ENCODE measurements at regions not wholly inside any gene's neighbourhood (a gene's known extent, or its start where the extent isn't known, plus 50 kb on each side); places are given as distances from the start of the nearest gene placed in this dataset.
A peak's percentile ranks its signal among the peaks of the same experiment; 100 is the strongest.

DNA sequence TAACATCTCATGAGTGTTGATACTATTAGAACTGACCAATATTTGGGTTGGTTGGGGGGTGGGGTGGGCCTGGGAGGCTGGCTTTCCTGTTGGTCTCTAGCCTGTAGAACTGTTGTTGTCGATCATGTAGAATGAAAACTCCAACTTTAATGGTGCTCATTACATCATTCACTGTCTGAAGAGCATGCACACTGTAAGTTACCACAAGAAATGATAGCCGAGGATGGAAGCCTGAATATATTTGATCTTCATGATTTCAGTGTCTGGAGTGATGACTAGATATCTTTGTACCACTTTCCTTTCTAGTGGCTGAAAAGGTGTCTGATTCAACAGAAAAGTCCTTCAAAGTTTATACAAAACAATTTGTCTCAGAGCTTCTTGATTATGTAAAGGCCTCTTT, 123.6 kb downstream of the XCL2 start:
- TF ChIP-seq POLR2A (IDR thresholded peaks at IDR 0.05) (no peak), CTCF (IDR thresholded peaks at IDR 0.05 in 4 of 5, conservative IDR thresholded peaks at IDR 0.05 in 1 of 5) (no peak)
- ATAC-seq (no peak), DNase-seq (no peak)
- Histone ChIP-seq H3K9me3 (no peaks in the 10 kb centered on the region), H3K4me1 (peaks cover 4% of the 10 kb centered on the region in 2 donors), H3K4me3 (no peak overlapping the region), H3K27ac (no peak overlapping the region), H3K27me3 (no peaks in the 10 kb centered on the region), H3K36me3 (no peaks in the 10 kb centered on the region)
- in situ Hi-C loops (cut with MboI; ENCODE audit: low sequenced_read_pairs in 4 of 4): no loop called here
- intact Hi-C loops (cut with DNase I; ENCODE audit: low total_unique reads): no loop called here

- no peaks in the 10 kb centered on the region for H3K9me3 ChIP-seq
- H3K36me3 ChIP-seq: no peaks in the 10 kb centered on the region
- TF ChIP-seq POLR2A (IDR thresholded peaks at IDR 0.05) (no peak), CTCF (IDR thresholded peaks at IDR 0.05 in 4 of 5, conservative IDR thresholded peaks at IDR 0.05 in 1 of 5) (no peak)
- H3K27ac ChIP-seq: no peak overlapping the region
- no peaks in the 10 kb centered on the region for H3K27me3 ChIP-seq
- in situ Hi-C loops (cut with MboI; ENCODE audit: low sequenced_read_pairs in 4 of 4) (no loop called here), intact Hi-C loops (cut with DNase I; ENCODE audit: low total_unique reads) (no loop called here)
- ATAC-seq: no peak
- H3K4me3 ChIP-seq: no peak overlapping the region
- H3K4me1 ChIP-seq: peaks cover 4 to 5% of the 10 kb centered on the region in 2 donors
- no peak for DNase-seq
Observed at GRCh38 chr1:168419736-168420135, 124.1 kb downstream of the XCL2 start.

DNA sequence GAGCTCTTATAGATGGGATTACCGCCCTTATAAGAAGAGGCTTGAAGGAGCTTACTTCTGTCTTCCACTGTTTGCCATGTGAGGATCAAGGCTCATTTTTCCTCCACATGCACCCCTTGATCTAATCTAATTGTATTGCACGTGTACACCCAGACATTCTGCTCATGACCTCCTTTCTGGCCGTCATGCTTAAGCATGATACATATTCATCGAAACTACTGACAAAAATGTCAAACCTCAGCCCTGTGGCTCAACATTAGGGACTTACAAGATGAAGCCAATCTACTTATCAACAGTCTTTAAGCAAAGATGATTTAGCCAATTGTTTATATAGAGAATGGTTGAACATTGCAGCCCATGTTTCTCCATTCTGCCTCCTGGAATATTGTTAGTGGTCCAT, 127.6 kb downstream of the XCL2 start:
- Histone ChIP-seq H3K27me3 (no peaks in the 10 kb centered on the region), H3K4me1 (peaks cover 4 to 5% of the 10 kb centered on the region in 2 donors), H3K27ac (no peak overlapping the region), H3K9me3 (no peaks in the 10 kb centered on the region), H3K36me3 (no peaks in the 10 kb centered on the region), H3K4me3 (no peak overlapping the region)
- intact Hi-C loops (cut with DNase I; ENCODE audit: low total_unique reads) (no loop called here), in situ Hi-C loops (cut with MboI; ENCODE audit: low sequenced_read_pairs in 4 of 4) (no loop called here)
- no peak for DNase-seq
- no peak for TF ChIP-seq CTCF (IDR thresholded peaks at IDR 0.05 in 4 of 5, conservative IDR thresholded peaks at IDR 0.05 in 1 of 5)
- TF ChIP-seq POLR2A (IDR thresholded peaks at IDR 0.05): no peak
- no peak for ATAC-seq

DNA sequence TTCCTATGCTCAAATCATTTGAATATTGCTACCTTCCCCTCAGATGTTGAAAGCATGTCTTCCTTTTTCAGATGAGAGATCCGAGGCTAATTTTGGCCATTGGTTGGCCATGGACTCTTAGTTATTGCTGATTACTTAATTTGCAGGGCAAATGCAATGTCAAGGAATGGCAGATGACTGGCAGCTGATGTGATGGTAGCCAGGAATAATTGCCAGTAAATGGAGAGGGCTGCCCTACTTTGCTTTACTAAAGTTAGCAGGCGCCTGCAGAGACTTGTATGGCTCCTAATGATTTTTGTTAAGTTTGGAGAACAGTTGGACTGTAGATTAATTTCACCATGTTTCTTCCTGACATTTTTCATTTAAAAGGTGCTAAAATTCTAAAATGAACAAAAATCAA, 128.9 kb downstream of the XCL2 start:
- TF ChIP-seq CTCF (IDR thresholded peaks at IDR 0.05 in 4 of 5, conservative IDR thresholded peaks at IDR 0.05 in 1 of 5) (no peak), POLR2A (IDR thresholded peaks at IDR 0.05) (no peak)
- DNase-seq (peak in 1 of 2 donors; percentile 28), ATAC-seq (peak; percentile 56 to 96)
- Histone ChIP-seq H3K4me1 (peaks cover 4 to 5% of the 10 kb centered on the region in 2 donors), H3K4me3 (no peak overlapping the region), H3K9me3 (no peaks in the 10 kb centered on the region), H3K36me3 (no peaks in the 10 kb centered on the region), H3K27ac (peak overlapping the region in 2 of 4 donors; percentile 18 to 47), H3K27me3 (no peaks in the 10 kb centered on the region)
- in situ Hi-C loops (cut with MboI; ENCODE audit: low sequenced_read_pairs in 4 of 4) (no loop called here), intact Hi-C loops (cut with DNase I; ENCODE audit: low total_unique reads) (no loop called here)

DNA sequence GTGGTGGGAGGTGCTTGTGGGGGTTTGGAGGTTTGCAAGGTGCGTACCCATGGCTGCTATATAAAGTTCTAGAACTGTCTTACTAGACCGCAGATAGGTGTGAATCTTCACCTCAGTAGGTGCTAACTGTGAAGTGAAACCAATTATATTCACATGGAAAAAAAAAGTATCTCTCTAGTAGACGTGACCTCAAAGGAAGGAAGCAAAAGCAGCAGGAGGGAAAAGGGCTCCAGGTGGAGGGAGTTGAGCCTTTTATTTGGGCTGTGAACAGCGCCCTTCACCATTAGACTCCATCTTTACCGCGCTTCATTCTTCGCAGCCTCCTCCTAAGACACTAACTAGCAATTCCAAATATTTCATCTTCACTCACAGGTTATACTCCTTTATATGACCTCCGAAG, 129.8 kb downstream of the TBX19 start:
- Histone ChIP-seq H3K4me1 (peaks cover 4% of the 10 kb centered on the region in 2 donors), H3K27me3 (no peaks in the 10 kb centered on the region), H3K9me3 (no peaks in the 10 kb centered on the region), H3K4me3 (no peak overlapping the region), H3K36me3 (no peaks in the 10 kb centered on the region), H3K27ac (no peak overlapping the region)
- DNase-seq (no peak), ATAC-seq (no peak)
- TF ChIP-seq CTCF (IDR thresholded peaks at IDR 0.05 in 4 of 5, conservative IDR thresholded peaks at IDR 0.05 in 1 of 5): no peak
- no peak for TF ChIP-seq POLR2A (IDR thresholded peaks at IDR 0.05)
- in situ Hi-C loops (cut with MboI; ENCODE audit: low sequenced_read_pairs in 4 of 4): no loop called here
- intact Hi-C loops (cut with DNase I; ENCODE audit: low total_unique reads): no loop called here
